Esophagus squamous epithelium (tissue), 4 donors: ENCODE measurements at regions not wholly inside any gene's neighbourhood (a gene's known extent, or its start where the extent isn't known, plus 50 kb on each side); places are given as distances from the start of the nearest gene placed in this dataset.

ENCODE experiments used
- POLR2A ChIP-seq, 4 donors: fragments of 450-650 bp; IDR thresholded peaks; one replicate each; pipeline ENCODE4 v1.6.1; 2017; ENCODE audit warnings: antibody characterized with exemption in 4 of 4, mild to moderate bottlenecking in 4 of 4, moderate library complexity in 3 of 4
- TF ChIP-seq, protein P1 (sequence below), 6 experiments: fragments of 450-650 bp in 4 of 6; fragments of 200-600 bp in 2 of 6; sonication (generic) in 2 of 6; IDR thresholded peaks; one replicate each; pipeline ENCODE4 v1.5.1; 2016 to 2019; ENCODE audit warnings: antibody characterized with exemption in 6 of 6, mild to moderate bottlenecking in 4 of 6, moderate library complexity in 4 of 6

- TF ChIP-seq, protein P1, sequence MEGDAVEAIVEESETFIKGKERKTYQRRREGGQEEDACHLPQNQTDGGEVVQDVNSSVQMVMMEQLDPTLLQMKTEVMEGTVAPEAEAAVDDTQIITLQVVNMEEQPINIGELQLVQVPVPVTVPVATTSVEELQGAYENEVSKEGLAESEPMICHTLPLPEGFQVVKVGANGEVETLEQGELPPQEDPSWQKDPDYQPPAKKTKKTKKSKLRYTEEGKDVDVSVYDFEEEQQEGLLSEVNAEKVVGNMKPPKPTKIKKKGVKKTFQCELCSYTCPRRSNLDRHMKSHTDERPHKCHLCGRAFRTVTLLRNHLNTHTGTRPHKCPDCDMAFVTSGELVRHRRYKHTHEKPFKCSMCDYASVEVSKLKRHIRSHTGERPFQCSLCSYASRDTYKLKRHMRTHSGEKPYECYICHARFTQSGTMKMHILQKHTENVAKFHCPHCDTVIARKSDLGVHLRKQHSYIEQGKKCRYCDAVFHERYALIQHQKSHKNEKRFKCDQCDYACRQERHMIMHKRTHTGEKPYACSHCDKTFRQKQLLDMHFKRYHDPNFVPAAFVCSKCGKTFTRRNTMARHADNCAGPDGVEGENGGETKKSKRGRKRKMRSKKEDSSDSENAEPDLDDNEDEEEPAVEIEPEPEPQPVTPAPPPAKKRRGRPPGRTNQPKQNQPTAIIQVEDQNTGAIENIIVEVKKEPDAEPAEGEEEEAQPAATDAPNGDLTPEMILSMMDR (IDR thresholded peaks at IDR 0.05): no peak
- no peak for TF ChIP-seq POLR2A (IDR thresholded peaks at IDR 0.05)
Observed at GRCh38 chr18:25587545-25587944, 235.6 kb upstream of the ZNF521 start.
